WERI-Rb-1 (cell line): ENCODE measurements at regions not wholly inside any gene's neighbourhood (a gene's known extent, or its start where the extent isn't known, plus 50 kb on each side); places are given as distances from the start of the nearest gene placed in this dataset.

Experiments used
- DNase-seq: peaks from one replicate; pipeline ENCODE4 v3.0.0-alpha.2; 2020
- H3K27ac ChIP-seq: fragments of 250-450 bp; sonication (Bioruptor Pico); 2 replicates; pipeline ENCODE4 v1.5.1; 2020; ENCODE audit warnings: mild to moderate bottlenecking, moderate library complexity
- H3K27me3 ChIP-seq: fragments of 250-450 bp; sonication (Bioruptor Pico); 2 replicates; pipeline ENCODE4 v1.5.1; 2021; ENCODE audit warnings: mild to moderate bottlenecking, low read depth, moderate library complexity; ENCODE audit not compliant: insufficient read depth, severe bottlenecking
- H3K36me3 ChIP-seq: fragments of 250-450 bp; sonication (Bioruptor Pico); 2 replicates; pipeline ENCODE4 v1.5.1; 2020; ENCODE audit warnings: mild to moderate bottlenecking, moderate library complexity
- H3K4me3 ChIP-seq: 2 replicates; pipeline ENCODE4 v1.5.1; 2011; ENCODE audit warnings: low read depth, mild to moderate bottlenecking, control low read depth, low read length
- H3K9me3 ChIP-seq: fragments of 250-450 bp; sonication (Bioruptor Pico); 2 replicates; pipeline ENCODE4 v1.5.1; 2021; ENCODE audit warnings: mild to moderate bottlenecking, moderate library complexity; ENCODE audit not compliant: severe bottlenecking
- TF ChIP-seq, protein P1 (sequence below): IDR thresholded peaks from 2 replicates; pipeline ENCODE4 v1.5.1; 2011; ENCODE audit warnings: low read depth, mild to moderate bottlenecking, control low read depth, inconsistent platforms, low read length

- H3K27me3 ChIP-seq, result peaks cover 84% of the 10 kb centered on the region
- no peaks in the 10 kb centered on the region for H3K36me3 ChIP-seq
- TF ChIP-seq, protein P1, sequence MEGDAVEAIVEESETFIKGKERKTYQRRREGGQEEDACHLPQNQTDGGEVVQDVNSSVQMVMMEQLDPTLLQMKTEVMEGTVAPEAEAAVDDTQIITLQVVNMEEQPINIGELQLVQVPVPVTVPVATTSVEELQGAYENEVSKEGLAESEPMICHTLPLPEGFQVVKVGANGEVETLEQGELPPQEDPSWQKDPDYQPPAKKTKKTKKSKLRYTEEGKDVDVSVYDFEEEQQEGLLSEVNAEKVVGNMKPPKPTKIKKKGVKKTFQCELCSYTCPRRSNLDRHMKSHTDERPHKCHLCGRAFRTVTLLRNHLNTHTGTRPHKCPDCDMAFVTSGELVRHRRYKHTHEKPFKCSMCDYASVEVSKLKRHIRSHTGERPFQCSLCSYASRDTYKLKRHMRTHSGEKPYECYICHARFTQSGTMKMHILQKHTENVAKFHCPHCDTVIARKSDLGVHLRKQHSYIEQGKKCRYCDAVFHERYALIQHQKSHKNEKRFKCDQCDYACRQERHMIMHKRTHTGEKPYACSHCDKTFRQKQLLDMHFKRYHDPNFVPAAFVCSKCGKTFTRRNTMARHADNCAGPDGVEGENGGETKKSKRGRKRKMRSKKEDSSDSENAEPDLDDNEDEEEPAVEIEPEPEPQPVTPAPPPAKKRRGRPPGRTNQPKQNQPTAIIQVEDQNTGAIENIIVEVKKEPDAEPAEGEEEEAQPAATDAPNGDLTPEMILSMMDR, result no peak
These were observed 280.5 kb upstream of the IRX4 start for GRCh38 chr5:2163060-2163856.

DNA sequence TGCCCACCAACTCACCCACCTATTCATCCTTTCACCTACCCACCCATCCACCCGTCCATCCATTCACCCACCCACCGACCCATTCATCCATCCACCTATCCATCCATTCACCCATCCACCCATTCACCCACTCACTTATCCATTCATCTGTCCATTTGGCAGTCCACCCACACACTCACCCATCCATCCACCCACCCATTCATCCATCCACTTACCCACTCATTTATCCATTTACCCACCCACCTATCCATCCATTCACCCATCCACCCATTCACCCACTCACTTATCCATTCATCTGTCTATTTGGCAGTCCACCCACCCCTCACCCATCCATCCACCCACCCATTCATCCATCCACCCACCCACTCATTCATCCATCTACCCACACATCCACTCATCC is 278.1 kb upstream of the IRX4 start:
- H3K4me3 ChIP-seq, result no peak overlapping the region
- H3K9me3 ChIP-seq, result no peaks in the 10 kb centered on the region
- TF ChIP-seq, protein P1, result no peak
- no peaks in the 10 kb centered on the region for H3K36me3 ChIP-seq
- H3K27ac ChIP-seq, result no peak overlapping the region
- DNase-seq, result no peak
- peaks cover 84% of the 10 kb centered on the region for H3K27me3 ChIP-seq

More at GRCh38 chr5:2163060-2163856, 280.5 kb upstream of the IRX4 start:
- DNase-seq, result no peak
- Histone ChIP-seq H3K27ac (no peak overlapping the region), H3K9me3 (no peaks in the 10 kb centered on the region), H3K4me3 (no peak overlapping the region)

- peaks cover 84% of the 10 kb centered on the region for H3K27me3 ChIP-seq
- no peak overlapping the region for H3K27ac ChIP-seq
- no peaks in the 10 kb centered on the region for H3K36me3 ChIP-seq
- no peak for DNase-seq
- no peak overlapping the region for H3K4me3 ChIP-seq
- TF ChIP-seq, protein P1, result no peak
- no peaks in the 10 kb centered on the region for H3K9me3 ChIP-seq
These were observed 276.0 kb upstream of the IRX4 start for GRCh38 chr5:2158767-2159166.

DNA sequence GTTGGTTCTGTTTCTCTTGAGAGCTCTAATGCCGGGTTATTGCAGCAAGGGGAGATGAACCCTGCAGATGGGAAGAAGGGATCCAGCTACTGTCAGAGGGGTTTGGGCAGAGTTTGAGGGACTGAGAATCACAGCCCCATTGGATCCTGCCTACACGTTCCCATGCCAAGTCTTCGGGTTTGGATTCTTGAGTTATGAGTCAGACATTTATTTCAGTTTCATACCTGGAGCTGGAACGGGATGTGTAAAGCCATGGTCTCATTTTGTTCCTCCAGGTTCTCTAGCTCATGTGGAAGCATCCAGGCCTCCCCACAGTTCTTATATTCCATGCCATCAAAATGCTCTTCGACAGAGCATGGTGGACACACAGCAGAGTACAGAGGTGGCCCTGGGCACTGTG is 275.4 kb upstream of the IRX4 start:
- TF ChIP-seq, protein P1, result no peak
- no peak for DNase-seq
- H3K36me3 ChIP-seq, result no peaks in the 10 kb centered on the region
- H3K4me3 ChIP-seq, result no peak overlapping the region
- no peaks in the 10 kb centered on the region for H3K9me3 ChIP-seq
- no peak overlapping the region for H3K27ac ChIP-seq
- H3K27me3 ChIP-seq, result peaks cover 84% of the 10 kb centered on the region

DNA sequence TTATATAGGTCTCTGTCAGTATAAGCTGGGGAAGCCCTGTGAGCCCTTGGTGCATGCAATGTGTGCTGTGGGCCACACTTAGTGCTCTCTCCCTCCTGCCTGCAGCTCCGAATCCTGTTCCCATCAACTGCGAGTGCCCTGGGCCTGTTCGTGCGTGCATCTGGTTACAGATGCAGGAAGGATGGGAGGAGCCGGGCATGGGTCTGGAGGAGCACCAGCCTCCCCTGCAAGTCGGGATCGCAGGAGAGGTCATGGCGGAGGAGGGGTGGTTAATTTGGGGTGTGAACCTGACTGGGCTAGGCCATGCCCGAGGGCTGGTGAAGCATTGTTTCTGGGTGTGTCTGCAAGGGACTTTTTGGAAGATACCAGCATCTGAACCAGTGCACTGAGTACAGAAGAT is 274.6 kb upstream of the IRX4 start:
- Histone ChIP-seq H3K27ac (no peak overlapping the region), H3K4me3 (no peak overlapping the region), H3K27me3 (peaks cover 84% of the 10 kb centered on the region), H3K9me3 (no peaks in the 10 kb centered on the region), H3K36me3 (no peaks in the 10 kb centered on the region)
- no peak for DNase-seq
- TF ChIP-seq, protein P1, result no peak
